K562 (cell line): ENCODE measurements at regions not wholly inside any gene's neighbourhood (a gene's known extent, or its start where the extent isn't known, plus 50 kb on each side); places are given as distances from the start of the nearest gene placed in this dataset.

Source experiments
- ATAC-seq: fragments of 200-7000 bp; cut with Tn5 transposase; 3 replicates; pipeline ENCODE4 v1.9.1; 2020; ENCODE audit warnings: moderate library complexity
- BruUV-seq: library from RNA; stranded (reverse); fragments of 400-500 nt; replicated peaks from 2 replicates; lab custom pipeline; 2021; lab: Mats Ljungman, UMichigan
- CTCF ChIA-PET: fragments of 300-600 bp; formaldehyde crosslinking; extraction: SDS; loops from one replicate; lab custom pipeline; 2021; ENCODE audit warnings: low intra/inter-chr PET ratio; lab: Yijun Ruan, JAX
- POLR2A ChIA-PET: fragments of 300-600, 350-650 bp; sonication (Branson Sonifier 250); formaldehyde crosslinking; extraction: SDS; loops from one replicate; lab custom pipeline; 2021; ENCODE audit warnings: antibody characterized with exemption, inconsistent platforms; lab: Yijun Ruan, JAX
- DNase-seq, 4 experiments: peaks; one replicate each; pipeline versions ENCODE4 v3.0.0 to v3.0.0-alpha.2; 2011 to 2018; ENCODE audit warnings: low spot score in 3 of 4, mixed read lengths in 3 of 4; ENCODE audit errors: extremely low read depth in 1 of 4
- FAIRE-seq: peaks from 2 replicates; lab custom pipeline; 2011; peaks lifted over from hg19 to GRCh38; lab: Jason Lieb, UNC
- H2AFZ ChIP-seq: 2 replicates; pipeline ENCODE4 v1.6.0; 2011; ENCODE audit warnings: low read depth, low read length, control low read depth, inconsistent platforms
- H3K27ac ChIP-seq: fragments of 200-600 bp; 3 replicates; pipeline ENCODE4 v1.8.0; 2011; ENCODE audit warnings: low read depth, mild to moderate bottlenecking, control low read depth, inconsistent platforms, low read length, moderate library complexity, mixed read lengths; ENCODE audit errors: extremely low read depth
- H3K27me3 ChIP-seq, 2 experiments: fragments of 300-600 bp in 1 of 2; 2 replicates in 1 of 2; 3 replicates in 1 of 2; pipeline versions ENCODE4 v1.6.0 to v1.8.0; 2011; ENCODE audit warnings: inconsistent platforms in 2 of 2, low read length in 2 of 2, mild to moderate bottlenecking in 1 of 2, mixed read lengths in 1 of 2, moderate library complexity in 1 of 2; ENCODE audit not compliant: control insufficient read depth in 2 of 2, insufficient read depth in 2 of 2
- H3K36me3 ChIP-seq: fragments of 300-600 bp; 3 replicates; pipeline ENCODE4 v1.8.0; 2011; ENCODE audit warnings: mild to moderate bottlenecking, low read length, inconsistent platforms; ENCODE audit not compliant: control insufficient read depth, insufficient read depth
- H3K4me1 ChIP-seq, 2 experiments: fragments of 200-600 bp in 1 of 2; replicated peaks in 1 of 2; 2 replicates in 1 of 2; 3 replicates in 1 of 2; pipeline versions ENCODE4 v1.5.1 to v1.8.0; 2011; ENCODE audit warnings: inconsistent platforms in 2 of 2, low read length in 2 of 2, mild to moderate bottlenecking in 1 of 2, mixed read lengths in 1 of 2, moderate library complexity in 1 of 2; ENCODE audit not compliant: control insufficient read depth in 2 of 2, insufficient read depth in 2 of 2
- H3K4me2 ChIP-seq: 2 replicates; pipeline ENCODE4 v1.6.1; 2011; ENCODE audit warnings: low read length, control low read depth, inconsistent platforms, mixed read lengths; ENCODE audit not compliant: insufficient read depth
- H3K4me3 ChIP-seq: fragments of 200-600 bp; sonication (generic), shearing (Covaris generic); 2 replicates; pipeline ENCODE4 v1.5.1; 2016; ENCODE audit warnings: control low read depth, inconsistent platforms
- H3K79me2 ChIP-seq: fragments of 200-600 bp; 3 replicates; pipeline ENCODE4 v1.8.0; 2011; ENCODE audit warnings: low read length, inconsistent platforms; ENCODE audit not compliant: control insufficient read depth, insufficient read depth
- H3K9ac ChIP-seq, 2 experiments: 2 replicates each; pipeline versions ENCODE4 v1.6.0 to v1.6.1; 2011; ENCODE audit warnings: low read depth in 2 of 2, low read length in 2 of 2, control low read depth in 1 of 2, inconsistent platforms in 1 of 2, mild to moderate bottlenecking in 1 of 2, mixed read lengths in 1 of 2; ENCODE audit not compliant: insufficient read depth in 1 of 2
- H3K9me1 ChIP-seq: one replicate; pipeline ENCODE4 v1.6.0; 2011; ENCODE audit warnings: inconsistent platforms, mild to moderate bottlenecking, low read length, moderate library complexity; ENCODE audit not compliant: control insufficient read depth, insufficient read depth
- H3K9me3 ChIP-seq: replicated peaks from 2 replicates; pipeline ENCODE4 v1.5.1; 2011; ENCODE audit warnings: low read depth, low read length, inconsistent platforms; ENCODE audit not compliant: control insufficient read depth, insufficient read depth
- H4K20me1 ChIP-seq: replicated peaks from 2 replicates; pipeline ENCODE4 v1.6.1; 2011; ENCODE audit warnings: low read length, inconsistent platforms, mixed read lengths; ENCODE audit not compliant: control insufficient read depth, insufficient read depth
- GABPB1 ChIP-seq: sonication (generic); formaldehyde crosslinking; IDR thresholded peaks from 2 replicates; pipeline ENCODE4 v1.8.0; 2022; ENCODE audit warnings: mild to moderate bottlenecking, missing genetic modification reagents
- KAT2B ChIP-seq: IDR thresholded peaks from one replicate; pipeline ENCODE4 v1.6.1; 2012; ENCODE audit warnings: low read depth, mild to moderate bottlenecking, control low read depth, inconsistent platforms, low read length, moderate library complexity
- NR2C2 ChIP-seq, 2 experiments: fragments of 200-800 bp in 1 of 2; sonication (Bioruptor generic) in 1 of 2; sonication (generic) in 1 of 2; formaldehyde crosslinking in 1 of 2; IDR thresholded peaks; 2 replicates each; pipeline versions ENCODE4 v1.6.1 to v1.8.0; 2016 to 2022; ENCODE audit warnings: mild to moderate bottlenecking in 1 of 2, missing compliant biosample characterization in 1 of 2, missing genetic modification characterization in 1 of 2, missing genetic modification reagents in 1 of 2
- POLR3A ChIP-seq: IDR thresholded peaks from 2 replicates; pipeline ENCODE4 v1.6.1; 2011; ENCODE audit warnings: borderline replicate concordance, mild to moderate bottlenecking, moderate library complexity; ENCODE audit not compliant: insufficient read length, insufficient read depth; ENCODE audit errors: extremely low read depth
- SAFB2 ChIP-seq: fragments of 200-400 bp; formaldehyde crosslinking; IDR thresholded peaks from 2 replicates; pipeline ENCODE4 v1.6.1; 2018; ENCODE audit warnings: borderline replicate concordance, low read length, low read depth, moderate library complexity; ENCODE audit not compliant: severe bottlenecking
- ZKSCAN3 ChIP-seq: fragments of 250-450 bp; sonication (Bioruptor Pico); IDR thresholded peaks from 2 replicates; pipeline ENCODE4 v1.4.0; 2020
- ZNF121 ChIP-seq: sonication (generic); formaldehyde crosslinking; conservative IDR thresholded peaks from 2 replicates; pipeline ENCODE4 v1.8.0; 2022; ENCODE audit warnings: missing genetic modification reagents
- ZNF584 ChIP-seq: fragments of 200-800 bp; sonication (Bioruptor generic); IDR thresholded peaks from 2 replicates; pipeline ENCODE4 v1.6.1; 2016; ENCODE audit warnings: low read depth, mild to moderate bottlenecking, missing genetic modification characterization, missing compliant biosample characterization
- WGBS: fragments of 100-300 bp; shearing (Covaris generic); methylation state at CpG from one replicate; pipeline ENCODE4 v1.1.6; 2016; ENCODE audit warnings: low coverage, mixed read lengths; ENCODE audit not compliant: insufficient coverage; ENCODE audit errors: missing lambda C conversion rate; 5-methylcytosine and 5-hydroxymethylcytosine counted together
- in situ Hi-C: fragments of 300-500 bp; cut with MboI; formaldehyde crosslinking; loops from 4 replicates; pipeline ENCODE4 v1.15.0; 2018; ENCODE audit warnings: inconsistent platforms, mixed read lengths
- intact Hi-C: fragments of 100-400 bp; cut with micrococcal nuclease; formaldehyde crosslinking; loops from 2 replicates; pipeline ENCODE4 v1.14.2; 2022
- TF ChIP-seq, protein P1 (sequence below): fragments of 450-650 bp; IDR thresholded peaks from 2 replicates; pipeline ENCODE4 v1.6.1; 2018; ENCODE audit warnings: mild to moderate bottlenecking, low read depth; ENCODE audit not compliant: partially characterized antibody
- TF ChIP-seq, protein P2 (sequence below): IDR thresholded peaks from 2 replicates; pipeline ENCODE4 v1.6.1; 2011; ENCODE audit not compliant: insufficient read length; ENCODE audit errors: extremely low read depth

DNA sequence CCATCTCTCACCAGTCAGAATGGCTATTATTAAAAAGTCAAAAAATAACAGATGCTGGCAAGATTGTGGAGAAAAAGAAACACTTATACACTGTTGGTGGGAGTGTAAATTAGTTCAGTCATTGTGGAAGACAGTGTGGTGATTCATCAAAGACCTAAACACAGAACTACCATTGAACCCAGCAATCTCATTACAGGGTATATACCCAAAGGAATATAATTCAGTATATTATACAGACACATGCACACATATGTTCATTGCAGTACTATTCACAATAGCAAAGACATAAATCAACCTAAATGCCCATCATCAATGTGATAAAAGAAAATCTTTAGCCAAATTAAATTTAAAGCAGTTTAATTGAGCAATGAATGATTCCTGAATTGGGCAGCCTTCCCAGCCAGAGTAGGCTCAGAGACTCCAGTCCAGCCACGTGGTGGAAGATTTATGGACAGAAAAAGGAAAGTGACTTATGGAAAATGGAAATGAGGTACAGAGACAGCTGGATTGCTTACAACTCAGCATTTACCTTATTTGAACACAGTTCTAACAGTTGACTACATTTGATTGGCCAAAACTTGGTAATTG is 377.1 kb upstream of the SLC39A10 start:
- intact Hi-C loops (no loop called here), in situ Hi-C loops (no loop called here)

More for the DNA sequence above, 377.1 kb upstream of the SLC39A10 start:
- H3K79me2 ChIP-seq: no peaks in the 10 kb centered on the region
- H3K9me1 ChIP-seq: no peaks in the 10 kb centered on the region
- no peak overlapping the region for H3K4me3 ChIP-seq
- ATAC-seq: no peak
- no peaks in the 10 kb centered on the region for H3K36me3 ChIP-seq
- no peaks in the 10 kb centered on the region for H4K20me1 ChIP-seq
- no peak for FAIRE-seq
- H3K9me3 ChIP-seq: no peaks in the 10 kb centered on the region
- BruUV-seq: no TSS peak
- no peaks in the 10 kb centered on the region for H3K4me1 ChIP-seq
- H3K27me3 ChIP-seq: no peaks in the 10 kb centered on the region
- H3K4me2 ChIP-seq: no peak overlapping the region
- TF ChIP-seq GABPB1 (CRISPR knock-in tag) (no peak), NR2C2 (CRISPR knock-in tag; IDR thresholded peaks at IDR 0.05) (no peak), NR2C2 (tag; IDR thresholded peaks at IDR 0.05) (no peak), ZNF121 (no peak), SAFB2 (no peak), POLR3A (no peak), ZKSCAN3 (CRISPR knock-in tag) (no peak), KAT2B (no peak), ZNF584 (CRISPR knock-in tag) (no peak)
- TF ChIP-seq, protein P1, sequence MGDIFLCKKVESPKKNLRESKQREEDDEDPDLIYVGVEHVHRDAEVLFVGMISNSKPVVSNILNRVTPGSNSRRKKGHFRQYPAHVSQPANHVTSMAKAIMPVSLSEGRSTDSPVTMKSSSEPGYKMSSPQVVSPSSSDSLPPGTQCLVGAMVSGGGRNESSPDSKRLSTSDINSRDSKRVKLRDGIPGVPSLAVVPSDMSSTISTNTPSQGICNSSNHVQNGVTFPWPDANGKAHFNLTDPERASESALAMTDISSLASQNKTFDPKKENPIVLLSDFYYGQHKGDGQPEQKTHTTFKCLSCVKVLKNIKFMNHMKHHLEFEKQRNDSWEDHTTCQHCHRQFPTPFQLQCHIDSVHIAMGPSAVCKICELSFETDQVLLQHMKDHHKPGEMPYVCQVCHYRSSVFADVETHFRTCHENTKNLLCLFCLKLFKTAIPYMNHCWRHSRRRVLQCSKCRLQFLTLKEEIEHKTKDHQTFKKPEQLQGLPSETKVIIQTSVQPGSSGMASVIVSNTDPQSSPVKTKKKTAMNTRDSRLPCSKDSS: no peak
- TF ChIP-seq, protein P2, sequence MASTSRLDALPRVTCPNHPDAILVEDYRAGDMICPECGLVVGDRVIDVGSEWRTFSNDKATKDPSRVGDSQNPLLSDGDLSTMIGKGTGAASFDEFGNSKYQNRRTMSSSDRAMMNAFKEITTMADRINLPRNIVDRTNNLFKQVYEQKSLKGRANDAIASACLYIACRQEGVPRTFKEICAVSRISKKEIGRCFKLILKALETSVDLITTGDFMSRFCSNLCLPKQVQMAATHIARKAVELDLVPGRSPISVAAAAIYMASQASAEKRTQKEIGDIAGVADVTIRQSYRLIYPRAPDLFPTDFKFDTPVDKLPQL: no peak
- DNase-seq: no peak
- CTCF ChIA-PET: no interaction called here
- no peak overlapping the region for H2AFZ ChIP-seq
- POLR2A ChIA-PET: no interaction called here
- H3K9ac ChIP-seq: no peak overlapping the region
- no peak overlapping the region for H3K27ac ChIP-seq
- WGBS: 0% methylated on average over 1 of the region's 1 CpG
